Liver (tissue), 3 donors: ENCODE measurements at regions not wholly inside any gene's neighbourhood (a gene's known extent, or its start where the extent isn't known, plus 50 kb on each side); places are given as distances from the start of the nearest gene placed in this dataset.

Experiments used
- GABPA ChIP-seq, 2 donors: IDR thresholded peaks in 1 of 2; conservative IDR thresholded peaks in 1 of 2; 2 replicates each; pipeline ENCODE4 v1.6.1; 2016; ENCODE audit warnings: antibody characterized with exemption in 2 of 2, mild to moderate bottlenecking in 1 of 2, moderate library complexity in 1 of 2
- HNF4A ChIP-seq, 2 donors: conservative IDR thresholded peaks; 2 replicates each; pipeline ENCODE4 v1.6.1; 2016; ENCODE audit warnings: antibody characterized with exemption in 2 of 2, mild to moderate bottlenecking in 2 of 2
- JUND ChIP-seq, 2 donors: IDR thresholded peaks; 2 replicates each; pipeline ENCODE4 v1.6.1; 2016; ENCODE audit warnings: antibody characterized with exemption in 2 of 2
- RAD21 ChIP-seq, 2 donors: IDR thresholded peaks; 2 replicates each; pipeline ENCODE4 v1.6.1; 2016; ENCODE audit warnings: antibody characterized with exemption in 2 of 2, mild to moderate bottlenecking in 2 of 2
- SP1 ChIP-seq: IDR thresholded peaks from 2 replicates; pipeline ENCODE4 v1.6.1; 2018; ENCODE audit warnings: antibody characterized with exemption, mild to moderate bottlenecking
- TAF1 ChIP-seq: conservative IDR thresholded peaks from 2 replicates; pipeline ENCODE4 v1.6.1; 2016; ENCODE audit warnings: antibody characterized with exemption, mild to moderate bottlenecking
- TF ChIP-seq, protein P1 (sequence below): fragments of 150-350 bp; IDR thresholded peaks from 2 replicates; pipeline ENCODE4 v1.5.1; 2017; ENCODE audit warnings: improper control_type of control experiment, low read depth, low read length; ENCODE audit not compliant: missing input control
- TF ChIP-seq, protein P2 (sequence below): IDR thresholded peaks from 2 replicates; pipeline ENCODE4 v1.6.1; 2016; ENCODE audit warnings: antibody characterized with exemption, mild to moderate bottlenecking
- TF ChIP-seq, protein P3 (sequence below): IDR thresholded peaks from 2 replicates; pipeline ENCODE4 v1.6.1; 2016; ENCODE audit warnings: antibody characterized with exemption
- donor health status: healthy.
- donor health status: healthy.

DNA sequence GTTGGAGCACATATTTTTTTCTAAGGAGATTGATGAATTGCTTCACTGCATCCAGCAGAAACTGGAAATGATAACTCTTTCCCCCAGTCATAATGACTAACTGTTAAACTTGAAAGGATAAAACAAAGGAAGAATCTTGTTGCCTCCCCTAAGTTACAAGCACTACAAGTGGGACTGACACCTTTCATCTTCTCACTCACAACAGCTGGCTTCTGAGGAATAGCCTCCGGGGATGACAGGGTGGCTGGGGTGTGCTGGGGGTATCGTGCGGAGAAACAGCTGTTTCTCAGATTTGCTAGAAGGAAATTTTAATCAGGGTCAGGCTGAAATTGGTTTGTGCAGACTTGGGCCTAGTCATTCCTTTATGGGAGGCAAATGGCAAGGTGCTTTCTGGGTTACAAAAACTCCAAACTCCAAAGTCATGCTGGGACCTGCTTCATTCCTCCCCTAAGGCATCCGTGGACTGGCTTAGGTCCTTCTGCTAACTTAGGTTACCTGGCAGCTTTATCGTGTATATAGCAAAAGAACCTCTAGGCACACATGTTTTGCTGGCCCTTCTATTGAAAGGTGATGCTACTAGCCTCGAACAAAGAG, 557.2 kb downstream of the TOX3 start:
- TF ChIP-seq SP1, result no peak
- TF ChIP-seq, protein P1, sequence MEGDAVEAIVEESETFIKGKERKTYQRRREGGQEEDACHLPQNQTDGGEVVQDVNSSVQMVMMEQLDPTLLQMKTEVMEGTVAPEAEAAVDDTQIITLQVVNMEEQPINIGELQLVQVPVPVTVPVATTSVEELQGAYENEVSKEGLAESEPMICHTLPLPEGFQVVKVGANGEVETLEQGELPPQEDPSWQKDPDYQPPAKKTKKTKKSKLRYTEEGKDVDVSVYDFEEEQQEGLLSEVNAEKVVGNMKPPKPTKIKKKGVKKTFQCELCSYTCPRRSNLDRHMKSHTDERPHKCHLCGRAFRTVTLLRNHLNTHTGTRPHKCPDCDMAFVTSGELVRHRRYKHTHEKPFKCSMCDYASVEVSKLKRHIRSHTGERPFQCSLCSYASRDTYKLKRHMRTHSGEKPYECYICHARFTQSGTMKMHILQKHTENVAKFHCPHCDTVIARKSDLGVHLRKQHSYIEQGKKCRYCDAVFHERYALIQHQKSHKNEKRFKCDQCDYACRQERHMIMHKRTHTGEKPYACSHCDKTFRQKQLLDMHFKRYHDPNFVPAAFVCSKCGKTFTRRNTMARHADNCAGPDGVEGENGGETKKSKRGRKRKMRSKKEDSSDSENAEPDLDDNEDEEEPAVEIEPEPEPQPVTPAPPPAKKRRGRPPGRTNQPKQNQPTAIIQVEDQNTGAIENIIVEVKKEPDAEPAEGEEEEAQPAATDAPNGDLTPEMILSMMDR, result no peak
- no peak for TF ChIP-seq JUND (IDR thresholded peaks at IDR 0.05)
- TF ChIP-seq TAF1, result no peak
- TF ChIP-seq GABPA (IDR thresholded peaks at IDR 0.05 in 1 of 2, conservative IDR thresholded peaks at IDR 0.05 in 1 of 2), result no peak
- TF ChIP-seq, protein P2, sequence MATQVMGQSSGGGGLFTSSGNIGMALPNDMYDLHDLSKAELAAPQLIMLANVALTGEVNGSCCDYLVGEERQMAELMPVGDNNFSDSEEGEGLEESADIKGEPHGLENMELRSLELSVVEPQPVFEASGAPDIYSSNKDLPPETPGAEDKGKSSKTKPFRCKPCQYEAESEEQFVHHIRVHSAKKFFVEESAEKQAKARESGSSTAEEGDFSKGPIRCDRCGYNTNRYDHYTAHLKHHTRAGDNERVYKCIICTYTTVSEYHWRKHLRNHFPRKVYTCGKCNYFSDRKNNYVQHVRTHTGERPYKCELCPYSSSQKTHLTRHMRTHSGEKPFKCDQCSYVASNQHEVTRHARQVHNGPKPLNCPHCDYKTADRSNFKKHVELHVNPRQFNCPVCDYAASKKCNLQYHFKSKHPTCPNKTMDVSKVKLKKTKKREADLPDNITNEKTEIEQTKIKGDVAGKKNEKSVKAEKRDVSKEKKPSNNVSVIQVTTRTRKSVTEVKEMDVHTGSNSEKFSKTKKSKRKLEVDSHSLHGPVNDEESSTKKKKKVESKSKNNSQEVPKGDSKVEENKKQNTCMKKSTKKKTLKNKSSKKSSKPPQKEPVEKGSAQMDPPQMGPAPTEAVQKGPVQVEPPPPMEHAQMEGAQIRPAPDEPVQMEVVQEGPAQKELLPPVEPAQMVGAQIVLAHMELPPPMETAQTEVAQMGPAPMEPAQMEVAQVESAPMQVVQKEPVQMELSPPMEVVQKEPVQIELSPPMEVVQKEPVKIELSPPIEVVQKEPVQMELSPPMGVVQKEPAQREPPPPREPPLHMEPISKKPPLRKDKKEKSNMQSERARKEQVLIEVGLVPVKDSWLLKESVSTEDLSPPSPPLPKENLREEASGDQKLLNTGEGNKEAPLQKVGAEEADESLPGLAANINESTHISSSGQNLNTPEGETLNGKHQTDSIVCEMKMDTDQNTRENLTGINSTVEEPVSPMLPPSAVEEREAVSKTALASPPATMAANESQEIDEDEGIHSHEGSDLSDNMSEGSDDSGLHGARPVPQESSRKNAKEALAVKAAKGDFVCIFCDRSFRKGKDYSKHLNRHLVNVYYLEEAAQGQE, result no peak
- TF ChIP-seq, protein P3, sequence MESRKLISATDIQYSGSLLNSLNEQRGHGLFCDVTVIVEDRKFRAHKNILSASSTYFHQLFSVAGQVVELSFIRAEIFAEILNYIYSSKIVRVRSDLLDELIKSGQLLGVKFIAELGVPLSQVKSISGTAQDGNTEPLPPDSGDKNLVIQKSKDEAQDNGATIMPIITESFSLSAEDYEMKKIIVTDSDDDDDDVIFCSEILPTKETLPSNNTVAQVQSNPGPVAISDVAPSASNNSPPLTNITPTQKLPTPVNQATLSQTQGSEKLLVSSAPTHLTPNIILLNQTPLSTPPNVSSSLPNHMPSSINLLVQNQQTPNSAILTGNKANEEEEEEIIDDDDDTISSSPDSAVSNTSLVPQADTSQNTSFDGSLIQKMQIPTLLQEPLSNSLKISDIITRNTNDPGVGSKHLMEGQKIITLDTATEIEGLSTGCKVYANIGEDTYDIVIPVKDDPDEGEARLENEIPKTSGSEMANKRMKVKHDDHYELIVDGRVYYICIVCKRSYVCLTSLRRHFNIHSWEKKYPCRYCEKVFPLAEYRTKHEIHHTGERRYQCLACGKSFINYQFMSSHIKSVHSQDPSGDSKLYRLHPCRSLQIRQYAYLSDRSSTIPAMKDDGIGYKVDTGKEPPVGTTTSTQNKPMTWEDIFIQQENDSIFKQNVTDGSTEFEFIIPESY, result no peak
- TF ChIP-seq HNF4A (conservative IDR thresholded peaks at IDR 0.05), result no peak
- no peak for TF ChIP-seq RAD21 (IDR thresholded peaks at IDR 0.05)
